ENCODE measurements at regions not wholly inside any gene's neighbourhood (a gene's known extent, or its start where the extent isn't known, plus 50 kb on each side); places are given as distances from the start of the nearest gene placed in this dataset.

GRCh38 chr1:218775501-218776021 is 398.1 kb upstream of the LYPLAL1 start:
- TF ChIP-seq POLR2A (IDR thresholded peaks at IDR 0.05; ENCODE audit: borderline replicate concordance, extremely low read depth, insufficient read depth, insufficient read length) (no peak), RAD21 (IDR thresholded peaks at IDR 0.05; ENCODE audit: low read depth) (no peak), ZNF274 (IDR thresholded peaks at IDR 0.05; ENCODE audit: low read depth, low read length) (no peak), CEBPB (IDR thresholded peaks at IDR 0.05; ENCODE audit: low read depth) (no peak)
